H1 (cell line): ENCODE measurements at regions not wholly inside any gene's neighbourhood (a gene's known extent, or its start where the extent isn't known, plus 50 kb on each side); places are given as distances from the start of the nearest gene placed in this dataset.

ENCODE experiments used
- ATF2 ChIP-seq: IDR thresholded peaks from 2 replicates; pipeline ENCODE4 v1.6.1; 2012; ENCODE audit warnings: low read length, inconsistent platforms
- CREB1 ChIP-seq: IDR thresholded peaks from 2 replicates; pipeline ENCODE4 v1.6.1; 2012; ENCODE audit warnings: inconsistent platforms
- SIRT6 ChIP-seq: IDR thresholded peaks from one replicate; pipeline ENCODE4 v1.7.1; 2012; ENCODE audit warnings: low read length, inconsistent platforms
- SRF ChIP-seq: IDR thresholded peaks from 2 replicates; pipeline ENCODE4 v1.6.1; 2011; ENCODE audit warnings: mild to moderate bottlenecking, low read depth, low read length, moderate library complexity
- TF ChIP-seq, protein P1 (sequence below): IDR thresholded peaks from 2 replicates; pipeline ENCODE4 v1.6.1; 2012; ENCODE audit warnings: inconsistent platforms

GRCh38 chr4:1564535-1565375 lies 119.4 kb downstream of the FAM53A start (continued):
- TF ChIP-seq ATF2, result no peak
- no peak for TF ChIP-seq SRF
- TF ChIP-seq SIRT6, result no peak
- no peak for TF ChIP-seq CREB1
- TF ChIP-seq, protein P1, sequence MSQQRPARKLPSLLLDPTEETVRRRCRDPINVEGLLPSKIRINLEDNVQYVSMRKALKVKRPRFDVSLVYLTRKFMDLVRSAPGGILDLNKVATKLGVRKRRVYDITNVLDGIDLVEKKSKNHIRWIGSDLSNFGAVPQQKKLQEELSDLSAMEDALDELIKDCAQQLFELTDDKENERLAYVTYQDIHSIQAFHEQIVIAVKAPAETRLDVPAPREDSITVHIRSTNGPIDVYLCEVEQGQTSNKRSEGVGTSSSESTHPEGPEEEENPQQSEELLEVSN, result no peak
